GM12892 (cell line): ENCODE measurements at regions not wholly inside any gene's neighbourhood (a gene's known extent, or its start where the extent isn't known, plus 50 kb on each side); places are given as distances from the start of the nearest gene placed in this dataset.

Experiments used
- POLR2A ChIP-seq: IDR thresholded peaks from 2 replicates; pipeline ENCODE4 v1.6.1; 2011; ENCODE audit warnings: low read depth, low read length, control low read depth
- POLR2AphosphoS5 ChIP-seq: IDR thresholded peaks from 2 replicates; pipeline ENCODE4 v1.6.1; 2011; ENCODE audit warnings: low read depth, low read length, control low read depth
- TAF1 ChIP-seq: IDR thresholded peaks from 2 replicates; pipeline ENCODE4 v1.6.1; 2011; ENCODE audit warnings: low read depth, mild to moderate bottlenecking, control low read depth, low read length, borderline replicate concordance

- no peak for TF ChIP-seq POLR2AphosphoS5
- TF ChIP-seq TAF1 = no peak
- TF ChIP-seq POLR2A = no peak
Measured at GRCh38 chr2:23138701-23139100, 246.3 kb upstream of the KLHL29 start.
